ENCODE measurements at regions not wholly inside any gene's neighbourhood (a gene's known extent, or its start where the extent isn't known, plus 50 kb on each side); places are given as distances from the start of the nearest gene placed in this dataset.
A peak's percentile ranks its signal among the peaks of the same experiment; 100 is the strongest.

GRCh38 chr18:6465281-6465680 is 50.6 kb upstream of the L3MBTL4 start:
- H3K27ac Mint-ChIP-seq = no peak overlapping the region
- ATAC-seq (ENCODE audit: low read depth) = no peak
- no peaks in the 10 kb centered on the region for H3K36me3 Mint-ChIP-seq
- H3K4me1 Mint-ChIP-seq = no peaks in the 10 kb centered on the region
- no peaks in the 10 kb centered on the region for H3K27me3 Mint-ChIP-seq
- no peak overlapping the region for H3K4me3 Mint-ChIP-seq
- no peak for DNase-seq (ENCODE audit: low spot score in 2 of 2)
- H3K9me3 Mint-ChIP-seq = peaks cover 6% of the 10 kb centered on the region

GRCh38 chr18:6476190-6476589 is 61.5 kb upstream of the L3MBTL4 start:
- Mint-ChIP-seq H3K4me3 (no peak overlapping the region), H3K4me1 (no peaks in the 10 kb centered on the region)
- no peak for ATAC-seq (ENCODE audit: low read depth)

GRCh38 chr18:6476880-6477279 is 62.2 kb upstream of the L3MBTL4 start:
- DNase-seq (ENCODE audit: low spot score in 2 of 2) (no peak), ATAC-seq (ENCODE audit: low read depth) (no peak)
- H3K4me1 Mint-ChIP-seq = no peaks in the 10 kb centered on the region
- H3K4me3 Mint-ChIP-seq = no peak overlapping the region
- no peak overlapping the region for H3K27ac Mint-ChIP-seq
- peaks cover 3% of the 10 kb centered on the region for H3K9me3 Mint-ChIP-seq
- no peaks in the 10 kb centered on the region for H3K36me3 Mint-ChIP-seq
- H3K27me3 Mint-ChIP-seq = peaks cover 1% of the 10 kb centered on the region

More at GRCh38 chr18:6476190-6476589, 61.5 kb upstream of the L3MBTL4 start:
- DNase-seq (ENCODE audit: low spot score in 2 of 2) = no peak
- H3K27ac Mint-ChIP-seq = no peak overlapping the region
- peaks cover 1% of the 10 kb centered on the region for H3K27me3 Mint-ChIP-seq
- no peaks in the 10 kb centered on the region for H3K36me3 Mint-ChIP-seq
- peaks cover 6% of the 10 kb centered on the region for H3K9me3 Mint-ChIP-seq

DNA sequence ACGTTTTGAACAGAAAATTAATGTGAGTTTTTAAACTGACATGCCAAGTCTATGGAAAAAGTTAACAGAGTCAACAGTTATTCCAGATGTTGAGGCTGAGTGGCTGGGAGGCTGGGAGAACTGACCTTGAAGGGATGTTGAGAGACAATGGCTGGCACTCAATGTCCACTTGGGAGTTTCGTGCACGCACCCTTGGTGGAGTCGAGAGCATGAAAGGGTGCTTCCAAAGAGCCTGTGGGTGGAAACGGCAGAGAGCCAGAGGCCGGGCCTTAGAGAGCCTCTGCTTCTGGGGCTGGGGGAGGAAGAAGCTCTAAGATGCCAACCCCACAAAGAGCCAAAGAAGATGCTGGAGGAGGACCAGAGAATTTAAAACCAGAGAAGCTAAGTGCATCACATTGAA is 63.4 kb upstream of the L3MBTL4 start:
- H3K36me3 Mint-ChIP-seq = no peaks in the 10 kb centered on the region
- H3K4me3 Mint-ChIP-seq = no peak overlapping the region
- DNase-seq (ENCODE audit: low spot score in 2 of 2) = no peak
- no peaks in the 10 kb centered on the region for H3K4me1 Mint-ChIP-seq
- ATAC-seq (ENCODE audit: low read depth) = no peak
- no peak overlapping the region for H3K27ac Mint-ChIP-seq
- H3K9me3 Mint-ChIP-seq = peaks cover 3% of the 10 kb centered on the region
- H3K27me3 Mint-ChIP-seq = peaks cover 1% of the 10 kb centered on the region

DNA sequence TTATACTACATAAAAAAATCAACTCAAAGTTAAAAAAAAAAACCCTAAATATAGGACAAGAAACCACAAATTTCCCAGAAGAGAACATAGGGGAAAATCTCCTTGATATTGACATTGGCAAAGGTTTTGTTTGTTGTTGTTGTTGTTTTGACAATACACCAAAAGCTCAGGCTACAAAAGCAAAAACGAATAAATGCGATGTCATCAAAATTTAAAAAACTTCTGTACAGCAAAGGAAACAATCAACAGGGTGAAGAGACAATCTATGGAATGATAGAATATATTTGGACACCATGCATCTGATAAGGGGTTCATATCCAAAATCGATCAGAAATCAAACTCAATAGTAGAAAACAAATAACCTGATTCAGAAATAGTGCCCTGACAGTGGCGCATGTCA is 65.0 kb upstream of the L3MBTL4 start:
- DNase-seq (ENCODE audit: low spot score in 2 of 2) = no peak
- Mint-ChIP-seq H3K27me3 (peaks cover 1% of the 10 kb centered on the region), H3K36me3 (no peaks in the 10 kb centered on the region), H3K4me3 (no peak overlapping the region), H3K4me1 (no peaks in the 10 kb centered on the region), H3K9me3 (peaks cover 3% of the 10 kb centered on the region), H3K27ac (no peak overlapping the region)
- no peak for ATAC-seq (ENCODE audit: low read depth)

DNA sequence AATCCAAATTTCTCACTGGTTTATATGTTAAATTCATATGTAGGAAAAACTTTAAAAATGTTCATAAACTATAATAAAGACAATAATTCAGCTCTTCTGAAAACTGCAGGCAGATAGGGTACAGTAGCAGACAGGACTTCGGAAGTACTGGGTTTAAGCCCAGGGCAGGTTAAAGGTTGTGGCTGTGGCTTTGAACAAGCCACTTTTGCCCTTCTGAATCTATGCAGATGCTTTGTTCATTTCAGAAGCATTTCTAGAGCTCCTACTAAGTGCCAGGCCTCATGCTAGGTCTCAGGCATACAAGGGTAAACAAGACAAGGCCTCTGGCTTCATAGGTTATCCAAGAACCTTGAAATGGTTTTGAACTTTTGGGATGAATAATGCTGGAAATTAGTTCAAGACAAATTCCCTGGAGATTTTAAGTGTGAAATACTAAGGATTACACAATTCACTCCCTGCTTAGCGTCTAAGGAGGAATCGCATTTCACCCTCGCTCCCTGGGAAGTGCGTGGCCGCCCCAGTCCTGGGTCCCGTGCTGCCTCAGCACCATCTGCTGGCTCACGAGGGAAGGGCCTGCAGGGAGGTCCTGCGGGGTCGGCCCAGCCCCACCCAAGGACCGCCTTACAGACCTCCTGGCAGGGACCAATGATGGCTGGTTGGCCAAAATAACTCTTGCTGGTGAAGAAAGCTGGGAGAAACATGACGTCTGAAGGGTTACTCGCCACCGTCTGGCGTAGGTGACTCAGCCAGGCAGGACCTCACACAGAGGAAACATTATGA is 67.7 kb upstream of the L3MBTL4 start:
- H3K4me1 Mint-ChIP-seq = no peaks in the 10 kb centered on the region
- no peak overlapping the region for H3K4me3 Mint-ChIP-seq
- H3K9me3 Mint-ChIP-seq = peaks cover 3% of the 10 kb centered on the region
- no peaks in the 10 kb centered on the region for H3K36me3 Mint-ChIP-seq
- DNase-seq (ENCODE audit: low spot score in 2 of 2) (peak in 1 of 2 donors; percentile 10), ATAC-seq (ENCODE audit: low read depth) (no peak)
- no peak overlapping the region for H3K27ac Mint-ChIP-seq
- H3K27me3 Mint-ChIP-seq = no peaks in the 10 kb centered on the region

DNA sequence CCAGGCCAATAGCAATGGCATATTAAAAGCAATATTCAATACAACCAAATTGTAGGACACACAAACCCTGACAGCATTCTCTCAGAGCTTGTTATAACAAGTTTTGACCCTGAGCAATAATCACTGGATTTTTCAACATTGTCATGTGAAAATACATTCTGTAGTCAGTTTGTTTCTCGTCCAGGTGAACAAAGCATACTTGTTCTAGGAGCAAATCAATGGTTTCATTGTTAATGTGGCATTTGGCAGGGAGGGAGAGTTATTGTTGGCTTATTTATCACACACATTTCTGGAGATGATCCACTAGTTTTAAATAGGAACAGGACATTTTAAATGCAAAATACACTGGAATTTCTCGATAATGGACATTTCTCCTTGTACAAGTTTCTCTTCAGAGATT is 69.9 kb upstream of the L3MBTL4 start:
- peaks cover 1% of the 10 kb centered on the region for H3K9me3 Mint-ChIP-seq
- no peak overlapping the region for H3K4me3 Mint-ChIP-seq
- H3K27ac Mint-ChIP-seq = no peak overlapping the region
- H3K27me3 Mint-ChIP-seq = peaks cover 1% of the 10 kb centered on the region
- DNase-seq (ENCODE audit: low spot score in 2 of 2) = no peak
- no peaks in the 10 kb centered on the region for H3K36me3 Mint-ChIP-seq
- H3K4me1 Mint-ChIP-seq = no peaks in the 10 kb centered on the region
- ATAC-seq (ENCODE audit: low read depth) = no peak

DNA sequence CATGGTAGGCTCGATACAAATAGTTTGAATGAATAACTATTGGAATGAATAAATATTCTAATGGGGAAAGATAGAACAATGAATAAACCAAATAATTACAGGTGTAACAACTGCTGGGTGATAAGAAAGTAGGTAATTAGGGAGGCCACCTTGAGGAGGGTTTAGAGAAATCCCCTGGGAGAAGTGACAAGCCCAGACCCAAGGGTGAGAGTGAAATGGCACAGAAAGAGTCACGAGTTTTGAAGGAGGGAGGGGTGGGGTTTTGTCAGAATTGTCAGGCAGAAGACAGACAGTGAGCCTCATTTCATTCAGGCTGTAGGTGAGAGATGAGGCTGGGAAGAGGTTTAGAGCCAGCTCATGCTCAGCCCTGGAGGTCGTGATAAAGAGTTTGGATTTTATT is 71.6 kb upstream of the L3MBTL4 start:
- no peaks in the 10 kb centered on the region for H3K36me3 Mint-ChIP-seq
- peaks cover 2% of the 10 kb centered on the region for H3K4me1 Mint-ChIP-seq
- no peak overlapping the region for H3K4me3 Mint-ChIP-seq
- peaks cover 1% of the 10 kb centered on the region for H3K9me3 Mint-ChIP-seq
- ATAC-seq (ENCODE audit: low read depth) (no peak), DNase-seq (ENCODE audit: low spot score in 2 of 2) (no peak)
- no peak overlapping the region for H3K27ac Mint-ChIP-seq
- H3K27me3 Mint-ChIP-seq = peaks cover 1% of the 10 kb centered on the region

DNA sequence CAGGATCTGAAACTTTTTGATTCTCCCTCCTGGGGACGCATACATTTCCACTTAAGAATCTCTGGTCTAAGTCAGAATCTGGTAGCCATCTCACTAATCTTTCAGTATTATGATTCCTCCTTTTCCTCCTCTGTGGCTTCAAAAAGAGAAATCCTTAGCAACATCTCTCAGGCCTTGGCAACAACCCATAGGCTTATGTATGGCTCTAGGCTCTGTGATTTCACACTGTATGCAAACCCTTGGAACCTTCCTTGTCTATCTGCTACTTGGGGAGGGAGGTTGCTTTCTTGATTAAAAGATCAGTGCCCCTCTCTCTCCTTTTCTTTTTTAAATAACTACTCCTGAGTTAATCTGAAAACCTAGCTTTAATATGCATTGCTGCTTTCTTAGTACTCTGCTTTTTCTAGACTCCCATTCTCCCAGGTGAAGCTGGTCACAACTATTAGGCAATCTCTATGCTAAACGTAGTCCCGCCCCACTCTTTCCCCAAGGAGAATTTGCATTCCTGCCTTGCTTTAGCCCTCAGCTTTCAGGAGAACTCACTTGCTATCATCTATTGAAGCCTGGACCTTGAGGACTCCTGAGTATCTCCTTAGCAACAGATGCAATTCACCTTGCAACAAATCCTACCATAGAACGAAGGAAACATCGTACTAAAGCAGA is 72.2 kb upstream of the L3MBTL4 start:
- H3K27ac Mint-ChIP-seq = no peak overlapping the region
- H3K4me1 Mint-ChIP-seq = peaks cover 2% of the 10 kb centered on the region
- DNase-seq (ENCODE audit: low spot score in 2 of 2) (no peak), ATAC-seq (ENCODE audit: low read depth) (no peak)
- no peaks in the 10 kb centered on the region for H3K9me3 Mint-ChIP-seq
- H3K27me3 Mint-ChIP-seq = peaks cover 1% of the 10 kb centered on the region
- no peaks in the 10 kb centered on the region for H3K36me3 Mint-ChIP-seq
- H3K4me3 Mint-ChIP-seq = no peak overlapping the region

DNA sequence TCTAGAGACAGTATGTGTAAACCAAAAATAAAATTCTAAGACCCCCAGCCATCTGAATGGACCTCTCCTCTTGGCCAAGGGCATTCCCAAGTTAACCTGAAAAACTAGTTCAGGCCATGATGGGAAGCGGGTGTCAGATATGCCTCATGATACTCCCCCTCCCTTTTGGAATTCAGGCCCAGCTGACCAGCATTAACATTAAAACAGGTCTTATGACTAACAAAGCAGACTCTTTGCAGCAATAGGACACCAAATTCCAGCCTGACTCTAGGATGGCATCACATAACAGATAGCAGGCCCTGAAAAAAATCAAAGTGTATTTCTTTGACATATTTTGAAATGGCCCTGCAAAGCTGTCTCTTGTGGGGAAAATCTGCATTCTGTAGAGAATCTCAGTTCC is 73.3 kb upstream of the L3MBTL4 start:
- DNase-seq (ENCODE audit: low spot score in 2 of 2) (no peak), ATAC-seq (ENCODE audit: low read depth) (no peak)
- peaks cover 2% of the 10 kb centered on the region for H3K4me1 Mint-ChIP-seq
- H3K9me3 Mint-ChIP-seq = no peaks in the 10 kb centered on the region
- H3K36me3 Mint-ChIP-seq = no peaks in the 10 kb centered on the region
- no peak overlapping the region for H3K4me3 Mint-ChIP-seq
- no peak overlapping the region for H3K27ac Mint-ChIP-seq
- H3K27me3 Mint-ChIP-seq = peaks cover 1% of the 10 kb centered on the region

DNA sequence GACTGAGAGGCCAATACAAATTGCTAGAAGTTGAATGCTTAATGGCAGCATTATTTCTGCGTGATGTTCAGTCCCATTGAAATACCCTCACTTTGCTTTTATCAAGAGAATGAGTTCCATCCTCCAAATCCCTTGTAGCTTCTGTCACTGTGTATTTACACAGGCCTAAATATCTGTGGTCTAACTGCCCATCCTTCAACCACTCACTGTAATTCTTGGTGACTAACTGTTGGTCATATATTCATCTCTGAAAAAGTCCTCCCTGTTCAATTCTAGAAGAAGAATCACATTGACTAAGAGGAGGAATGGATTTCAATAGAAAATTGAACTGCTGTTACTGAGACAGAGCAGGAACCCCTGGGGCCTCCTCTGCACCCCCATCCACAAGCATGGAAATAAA is 74.2 kb upstream of the L3MBTL4 start:
- DNase-seq (ENCODE audit: low spot score in 2 of 2) = no peak

DNA sequence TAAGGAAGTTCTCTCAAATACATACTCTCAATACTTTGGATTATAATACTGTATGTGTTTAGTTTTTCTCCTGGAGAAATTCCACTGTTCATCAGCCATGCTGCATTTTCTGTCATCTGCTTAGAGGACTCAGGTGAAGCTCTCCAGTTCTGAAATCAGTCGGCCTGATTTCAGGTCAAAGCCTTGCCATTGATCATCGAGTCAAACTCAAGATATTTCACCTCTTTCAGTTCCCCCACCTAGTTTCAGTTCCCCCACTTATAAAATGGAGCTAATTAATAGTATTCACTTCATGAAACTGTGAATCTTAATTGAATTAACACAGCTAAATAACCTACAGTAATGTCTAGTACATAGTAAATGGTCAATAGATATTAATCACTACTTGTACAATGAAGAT is 75.3 kb upstream of the L3MBTL4 start:
- Mint-ChIP-seq H3K27ac (no peak overlapping the region), H3K27me3 (peaks cover 1% of the 10 kb centered on the region), H3K4me1 (peaks cover 2% of the 10 kb centered on the region), H3K4me3 (no peak overlapping the region), H3K9me3 (no peaks in the 10 kb centered on the region), H3K36me3 (no peaks in the 10 kb centered on the region)
- ATAC-seq (ENCODE audit: low read depth) (no peak), DNase-seq (ENCODE audit: low spot score in 2 of 2) (no peak)

More for the DNA sequence above, 74.2 kb upstream of the L3MBTL4 start:
- no peak for ATAC-seq (ENCODE audit: low read depth)
- Mint-ChIP-seq H3K4me1 (peaks cover 2% of the 10 kb centered on the region), H3K36me3 (no peaks in the 10 kb centered on the region), H3K27me3 (peaks cover 1% of the 10 kb centered on the region), H3K9me3 (no peaks in the 10 kb centered on the region), H3K4me3 (no peak overlapping the region), H3K27ac (no peak overlapping the region)

DNA sequence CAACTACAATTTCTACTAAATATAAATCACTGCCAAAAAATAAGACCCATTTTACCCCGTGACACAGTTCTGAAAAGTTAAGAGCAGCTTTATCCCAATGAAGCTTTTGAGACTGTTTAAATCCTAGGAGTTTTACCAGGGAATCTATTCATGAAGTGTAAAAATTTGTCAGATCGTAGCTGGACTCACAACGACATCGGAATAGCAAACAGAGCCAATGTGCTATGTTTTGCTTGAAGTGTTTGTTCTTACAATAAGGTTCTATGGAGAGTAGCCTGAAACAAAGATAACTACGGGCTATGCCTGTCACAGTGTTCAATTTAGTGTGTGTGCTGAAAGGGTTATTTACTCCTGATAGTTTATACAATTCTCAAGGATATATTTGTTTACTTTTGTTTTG is 78.5 kb upstream of the L3MBTL4 start:
- peaks cover 2% of the 10 kb centered on the region for H3K4me1 Mint-ChIP-seq

GRCh38 chr18:6495536-6495935 is 80.8 kb upstream of the L3MBTL4 start:
- Mint-ChIP-seq H3K4me3 (no peak overlapping the region), H3K27ac (no peak overlapping the region), H3K27me3 (no peaks in the 10 kb centered on the region), H3K4me1 (no peaks in the 10 kb centered on the region), H3K9me3 (peaks cover 1% of the 10 kb centered on the region), H3K36me3 (no peaks in the 10 kb centered on the region)
- ATAC-seq (ENCODE audit: low read depth) (no peak), DNase-seq (ENCODE audit: low spot score in 2 of 2) (no peak)

More for the DNA sequence above, 78.5 kb upstream of the L3MBTL4 start:
- H3K27me3 Mint-ChIP-seq = peaks cover 1% of the 10 kb centered on the region
- DNase-seq (ENCODE audit: low spot score in 2 of 2) = no peak
- no peak overlapping the region for H3K27ac Mint-ChIP-seq
- peaks cover 1% of the 10 kb centered on the region for H3K9me3 Mint-ChIP-seq
- ATAC-seq (ENCODE audit: low read depth) = no peak
- H3K4me3 Mint-ChIP-seq = no peak overlapping the region
- no peaks in the 10 kb centered on the region for H3K36me3 Mint-ChIP-seq

DNA sequence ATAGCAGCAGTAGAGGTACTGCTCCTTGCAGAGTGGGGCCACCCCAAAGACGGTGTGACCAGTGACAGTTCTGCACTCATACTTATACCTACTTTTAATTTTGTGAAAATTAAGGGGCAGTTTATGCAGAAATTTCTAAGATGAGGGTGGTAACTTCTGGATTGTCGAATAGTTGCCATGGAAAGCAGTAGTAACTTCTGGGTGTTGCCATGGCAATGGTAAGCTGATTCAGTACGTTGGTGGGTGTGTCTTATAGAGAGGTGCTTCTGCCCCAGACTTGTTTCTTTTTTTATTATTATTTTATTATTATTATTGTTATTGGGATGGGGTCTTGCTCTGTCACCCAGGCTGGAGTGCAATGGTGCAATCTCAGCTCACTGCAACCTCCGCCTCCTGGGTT is 82.8 kb upstream of the L3MBTL4 start:
- no peak for ATAC-seq (ENCODE audit: low read depth)
- H3K27me3 Mint-ChIP-seq = peaks cover 2% of the 10 kb centered on the region

More for the DNA sequence above, 82.8 kb upstream of the L3MBTL4 start:
- Mint-ChIP-seq H3K36me3 (no peaks in the 10 kb centered on the region), H3K4me1 (no peaks in the 10 kb centered on the region), H3K4me3 (no peak overlapping the region), H3K27ac (no peak overlapping the region), H3K9me3 (peaks cover 4% of the 10 kb centered on the region)
- DNase-seq (ENCODE audit: low spot score in 2 of 2) = no peak

All from memory B cell (primary cell).